ENCODE measurements at regions not wholly inside any gene's neighbourhood (a gene's known extent, or its start where the extent isn't known, plus 50 kb on each side); places are given as distances from the start of the nearest gene placed in this dataset.

GRCh38 chr18:64415218-64415617 is 266.3 kb upstream of the LINC00305 start:
- TF ChIP-seq CTCF (IDR thresholded peaks at IDR 0.05; ENCODE audit: insufficient read depth, low read length) (no peak), SPI1 (IDR thresholded peaks at IDR 0.05; ENCODE audit: borderline replicate concordance, low read depth) (no peak), POLR2AphosphoS5 (IDR thresholded peaks at IDR 0.05; ENCODE audit: low read depth) (no peak), GABPA (IDR thresholded peaks at IDR 0.05; ENCODE audit: low read depth) (no peak)
- TF ChIP-seq, protein P1, sequence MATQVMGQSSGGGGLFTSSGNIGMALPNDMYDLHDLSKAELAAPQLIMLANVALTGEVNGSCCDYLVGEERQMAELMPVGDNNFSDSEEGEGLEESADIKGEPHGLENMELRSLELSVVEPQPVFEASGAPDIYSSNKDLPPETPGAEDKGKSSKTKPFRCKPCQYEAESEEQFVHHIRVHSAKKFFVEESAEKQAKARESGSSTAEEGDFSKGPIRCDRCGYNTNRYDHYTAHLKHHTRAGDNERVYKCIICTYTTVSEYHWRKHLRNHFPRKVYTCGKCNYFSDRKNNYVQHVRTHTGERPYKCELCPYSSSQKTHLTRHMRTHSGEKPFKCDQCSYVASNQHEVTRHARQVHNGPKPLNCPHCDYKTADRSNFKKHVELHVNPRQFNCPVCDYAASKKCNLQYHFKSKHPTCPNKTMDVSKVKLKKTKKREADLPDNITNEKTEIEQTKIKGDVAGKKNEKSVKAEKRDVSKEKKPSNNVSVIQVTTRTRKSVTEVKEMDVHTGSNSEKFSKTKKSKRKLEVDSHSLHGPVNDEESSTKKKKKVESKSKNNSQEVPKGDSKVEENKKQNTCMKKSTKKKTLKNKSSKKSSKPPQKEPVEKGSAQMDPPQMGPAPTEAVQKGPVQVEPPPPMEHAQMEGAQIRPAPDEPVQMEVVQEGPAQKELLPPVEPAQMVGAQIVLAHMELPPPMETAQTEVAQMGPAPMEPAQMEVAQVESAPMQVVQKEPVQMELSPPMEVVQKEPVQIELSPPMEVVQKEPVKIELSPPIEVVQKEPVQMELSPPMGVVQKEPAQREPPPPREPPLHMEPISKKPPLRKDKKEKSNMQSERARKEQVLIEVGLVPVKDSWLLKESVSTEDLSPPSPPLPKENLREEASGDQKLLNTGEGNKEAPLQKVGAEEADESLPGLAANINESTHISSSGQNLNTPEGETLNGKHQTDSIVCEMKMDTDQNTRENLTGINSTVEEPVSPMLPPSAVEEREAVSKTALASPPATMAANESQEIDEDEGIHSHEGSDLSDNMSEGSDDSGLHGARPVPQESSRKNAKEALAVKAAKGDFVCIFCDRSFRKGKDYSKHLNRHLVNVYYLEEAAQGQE (IDR thresholded peaks at IDR 0.05; ENCODE audit: insufficient replicate concordance, low read depth): no peak
